Sigmoid colon (tissue), 6 donors: ENCODE measurements at regions not wholly inside any gene's neighbourhood (a gene's known extent, or its start where the extent isn't known, plus 50 kb on each side); places are given as distances from the start of the nearest gene placed in this dataset.

ENCODE experiments used
- DNase-seq: peaks from one replicate; pipeline ENCODE4 v3.0.0-alpha.2; 2019
- H3K27ac ChIP-seq, 4 donors: fragments of 200-600 bp; sonication (generic); one replicate each; pipeline ENCODE4 v1.5.1; 2016 to 2019; ENCODE audit warnings: mild to moderate bottlenecking in 1 of 4
- H3K27me3 ChIP-seq, 3 donors: fragments of 200-600 bp; sonication (generic); one replicate each; pipeline ENCODE4 v1.5.1; 2019; ENCODE audit warnings: mild to moderate bottlenecking in 1 of 3
- H3K36me3 ChIP-seq, 4 donors: fragments of 200-600 bp; sonication (generic); one replicate each; pipeline ENCODE4 v1.5.1; 2016 to 2019
- H3K4me1 ChIP-seq, 4 donors: fragments of 200-600 bp; sonication (generic); one replicate each; pipeline ENCODE4 v1.5.1; 2017 to 2019
- H3K4me3 ChIP-seq, 4 donors: fragments of 200-600 bp; sonication (generic); one replicate each; pipeline ENCODE4 v1.5.1; 2017 to 2019; ENCODE audit warnings: mild to moderate bottlenecking in 2 of 4, moderate library complexity in 1 of 4
- H3K9me3 ChIP-seq, 4 donors: fragments of 200-600 bp in 3 of 4; sonication (generic) in 3 of 4; one replicate each; pipeline versions ENCODE4 v1.5.1 to v1.6.1; 2013 to 2019
- CTCF ChIP-seq, 4 experiments: fragments of 450-650 bp in 3 of 4; fragments of 200-600 bp in 1 of 4; IDR thresholded peaks; one replicate each; pipeline ENCODE4 v1.5.1; 2016 to 2019; ENCODE audit warnings: antibody characterized with exemption in 4 of 4, mild to moderate bottlenecking in 3 of 4, moderate library complexity in 2 of 4
- EP300 ChIP-seq, 4 donors: sonication (generic); formaldehyde crosslinking; IDR thresholded peaks; one replicate each; pipeline ENCODE4 v1.6.1; 2017; ENCODE audit warnings: antibody characterized with exemption in 4 of 4
- POLR2A ChIP-seq, 2 donors: fragments of 450-650 bp; IDR thresholded peaks; one replicate each; pipeline ENCODE4 v1.6.1; 2016; ENCODE audit warnings: antibody characterized with exemption in 2 of 2, mild to moderate bottlenecking in 2 of 2, moderate library complexity in 2 of 2
- POLR2AphosphoS5 ChIP-seq, 4 donors: sonication (generic); formaldehyde crosslinking; IDR thresholded peaks; one replicate each; pipeline ENCODE4 v1.6.1; 2017; ENCODE audit warnings: antibody characterized with exemption in 4 of 4
- WGBS, 2 donors: extraction: QIAGEN DNeasy Blood & Tissue Kit; methylation state at CpG; one replicate each; pipeline ENCODE4 v1.1.7; 2013; 5-methylcytosine and 5-hydroxymethylcytosine counted together
- intact Hi-C: fragments of 100-400 bp; cut with DNase I; formaldehyde crosslinking; loops from one replicate; pipeline ENCODE4 v1.15.1; 2023
- donor health status: healthy with polysubstance abuse.
- donor health status: healthy.

GRCh38 chr2:225893151-225893550, 493.6 kb downstream of the NYAP2 start:
- H3K36me3 ChIP-seq, result no peaks in the 10 kb centered on the region
- H3K27ac ChIP-seq, result no peak overlapping the region
- H3K9me3 ChIP-seq, result no peaks in the 10 kb centered on the region
- no peaks in the 10 kb centered on the region for H3K27me3 ChIP-seq
- intact Hi-C loops, result no loop called here
- no peak for TF ChIP-seq POLR2AphosphoS5 (IDR thresholded peaks at IDR 0.05)
- no peak for TF ChIP-seq EP300 (IDR thresholded peaks at IDR 0.05)
- no peak for TF ChIP-seq POLR2A (IDR thresholded peaks at IDR 0.05)
- no peak for TF ChIP-seq CTCF (IDR thresholded peaks at IDR 0.05)
- DNase-seq, result no peak
- no peak overlapping the region for H3K4me3 ChIP-seq
- peaks cover 0 to 19% (median 5%) of the 10 kb centered on the region in 4 donors for H3K4me1 ChIP-seq

GRCh38 chr2:225891771-225892170, 492.3 kb downstream of the NYAP2 start:
- no peak for TF ChIP-seq POLR2A (IDR thresholded peaks at IDR 0.05)
- TF ChIP-seq POLR2AphosphoS5 (IDR thresholded peaks at IDR 0.05), result no peak
- no peak for TF ChIP-seq EP300 (IDR thresholded peaks at IDR 0.05)
- TF ChIP-seq CTCF (IDR thresholded peaks at IDR 0.05), result no peak
- no peak overlapping the region for H3K4me3 ChIP-seq

GRCh38 chr2:225891013-225891412, 491.5 kb downstream of the NYAP2 start:
- 79 to 92% methylated on average over 2 of the region's 2 CpGs for WGBS, 2 donors
- Histone ChIP-seq H3K9me3 (no peaks in the 10 kb centered on the region), H3K27ac (no peak overlapping the region), H3K27me3 (no peaks in the 10 kb centered on the region), H3K4me1 (peaks cover 0 to 19% (median 5%) of the 10 kb centered on the region in 4 donors), H3K4me3 (no peak overlapping the region), H3K36me3 (no peaks in the 10 kb centered on the region)
- TF ChIP-seq CTCF (IDR thresholded peaks at IDR 0.05), result no peak
- TF ChIP-seq POLR2AphosphoS5 (IDR thresholded peaks at IDR 0.05), result no peak
- TF ChIP-seq POLR2A (IDR thresholded peaks at IDR 0.05), result no peak
- no peak for TF ChIP-seq EP300 (IDR thresholded peaks at IDR 0.05)
- intact Hi-C loops, result loop anchor here (2.0 kb wide), 1 partner anchor 1092 kb away; no protein-coding TSS in a partner anchor
- no peak for DNase-seq

More at GRCh38 chr2:225891771-225892170, 492.3 kb downstream of the NYAP2 start:
- H3K9me3 ChIP-seq, result no peaks in the 10 kb centered on the region
- WGBS, 2 donors, result 66 to 75% methylated on average over 1 of the region's 1 CpG
- intact Hi-C loops, result loop anchor here (2.0 kb wide), 1 partner anchor 1091 kb away; no protein-coding TSS in a partner anchor
- no peak for DNase-seq
- no peak overlapping the region for H3K27ac ChIP-seq
- no peaks in the 10 kb centered on the region for H3K27me3 ChIP-seq
- peaks cover 0 to 19% (median 5%) of the 10 kb centered on the region in 4 donors for H3K4me1 ChIP-seq
- H3K36me3 ChIP-seq, result no peaks in the 10 kb centered on the region

GRCh38 chr2:225889452-225889851, 489.9 kb downstream of the NYAP2 start:
- 2 to 3% methylated on average over 1 of the region's 1 CpG for WGBS, 2 donors
- intact Hi-C loops, result loop anchor here (1.0 to 2.0 kb wide), 2 partner anchors 219 to 913 kb away; no protein-coding TSS in a partner anchor

More at GRCh38 chr2:225889452-225889851, 489.9 kb downstream of the NYAP2 start:
- Histone ChIP-seq H3K9me3 (no peaks in the 10 kb centered on the region), H3K27ac (no peak overlapping the region), H3K27me3 (no peaks in the 10 kb centered on the region), H3K36me3 (no peaks in the 10 kb centered on the region), H3K4me3 (no peak overlapping the region), H3K4me1 (peaks cover 0 to 11% (median under 1%) of the 10 kb centered on the region in 4 donors)
- peak; percentile 34 to 86 (median 74) for TF ChIP-seq CTCF (IDR thresholded peaks at IDR 0.05)
- no peak for TF ChIP-seq POLR2A (IDR thresholded peaks at IDR 0.05)
- TF ChIP-seq POLR2AphosphoS5 (IDR thresholded peaks at IDR 0.05), result peak in 2 of 4 donors; percentile 6 to 20
- no peak for TF ChIP-seq EP300 (IDR thresholded peaks at IDR 0.05)
- DNase-seq, result no peak
